ENCODE measurements at regions not wholly inside any gene's neighbourhood (a gene's known extent, or its start where the extent isn't known, plus 50 kb on each side); places are given as distances from the start of the nearest gene placed in this dataset.

DNA sequence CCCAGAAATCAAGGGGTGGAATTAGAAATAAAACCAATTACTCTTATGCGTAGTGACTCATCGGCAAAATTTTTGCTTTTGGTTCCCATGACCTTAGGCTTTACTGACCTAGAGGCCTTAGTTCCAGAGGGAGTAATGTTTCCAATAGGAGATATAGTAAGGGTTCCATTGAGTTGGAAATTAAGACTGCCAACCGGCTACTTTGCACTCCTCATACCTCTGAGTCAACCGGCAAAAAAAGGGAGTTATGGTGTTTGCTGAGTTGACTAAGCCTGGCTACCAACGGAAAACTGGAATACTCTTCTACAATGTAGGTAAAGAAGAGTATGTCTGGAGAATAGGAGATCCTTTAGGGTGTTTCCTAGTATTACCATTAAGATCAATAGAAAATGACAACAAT, 919.8 kb downstream of the CENPC start:
- Histone ChIP-seq H3K36me3 (replicated peaks in 1 of 2; ENCODE audit: control insufficient read depth in 1 of 2, insufficient read depth in 2 of 2, low read length in 2 of 2) (no peaks in the 10 kb centered on the region), H2AFZ (ENCODE audit: low read length) (no peak overlapping the region), H3K4me1 (ENCODE audit: insufficient read depth, low read length) (no peaks in the 10 kb centered on the region), H3K27me3 (ENCODE audit: control insufficient read depth in 1 of 2, insufficient read depth in 2 of 2, low read length in 2 of 2) (no peaks in the 10 kb centered on the region), H3K4me2 (ENCODE audit: low read depth, low read length) (no peak overlapping the region), H3K4me3 (replicated peaks in 1 of 3; ENCODE audit: insufficient read depth in 1 of 3, low read depth in 2 of 3, low read length in 3 of 3) (no peak overlapping the region), H3K9ac (ENCODE audit: insufficient read depth, low read depth, low read length) (no peak overlapping the region), H3K79me2 (ENCODE audit: insufficient read depth, low read length) (no peaks in the 10 kb centered on the region), H4K20me1 (ENCODE audit: insufficient read depth, low read length) (no peaks in the 10 kb centered on the region), H3K27ac (ENCODE audit: extremely low read length, insufficient read depth, low read length) (no peak overlapping the region), H3K9me3 (ENCODE audit: low read length) (peaks cover 21% of the 10 kb centered on the region; the same call in 1 of the 2 replicates)
- no peak for ATAC-seq
- no peak for FAIRE-seq
- ChIA-PET CTCF (ENCODE audit: low intra/inter-chr PET ratio, low total read pairs) (no interaction called here), POLR2A (no interaction called here)
- 29% methylated on average over 5 of the region's 5 CpGs for WGBS (ENCODE audit: low lambda C conversion rate)
- no TSS peak for BruUV-seq (replicated peaks)
- intact Hi-C loops (cut with micrococcal nuclease; ENCODE audit: unreplicated experiment), result no loop called here
- in situ Hi-C loops (cut with HindIII; ENCODE audit: extremely low pct_ligation_motif_present, low pct_unique_long_range_greater_than_20kb), result no loop called here
- no peak for DNase-seq (ENCODE audit: low spot score)
- TF ChIP-seq SMAD3 (CRISPR knock-in tag; IDR thresholded peaks at IDR 0.05) (no peak), KLF6 (CRISPR knock-in tag; IDR thresholded peaks at IDR 0.05) (no peak), EED (CRISPR knock-in tag; IDR thresholded peaks at IDR 0.05) (no peak), HCFC1 (IDR thresholded peaks at IDR 0.05; ENCODE audit: low read depth, low read length) (no peak), SOX13 (IDR thresholded peaks at IDR 0.05) (no peak), SOX13 (CRISPR knock-in tag; conservative IDR thresholded peaks at IDR 0.05 in 1 of 2, IDR thresholded peaks at IDR 0.05 in 1 of 2) (no peak), RBAK (CRISPR knock-in tag; IDR thresholded peaks at IDR 0.05) (no peak), KDM2A (CRISPR knock-in tag; IDR thresholded peaks at IDR 0.05; ENCODE audit: borderline replicate concordance, low read depth) (no peak), RORA (CRISPR knock-in tag; IDR thresholded peaks at IDR 0.05) (no peak)
- TF ChIP-seq, protein P1, sequence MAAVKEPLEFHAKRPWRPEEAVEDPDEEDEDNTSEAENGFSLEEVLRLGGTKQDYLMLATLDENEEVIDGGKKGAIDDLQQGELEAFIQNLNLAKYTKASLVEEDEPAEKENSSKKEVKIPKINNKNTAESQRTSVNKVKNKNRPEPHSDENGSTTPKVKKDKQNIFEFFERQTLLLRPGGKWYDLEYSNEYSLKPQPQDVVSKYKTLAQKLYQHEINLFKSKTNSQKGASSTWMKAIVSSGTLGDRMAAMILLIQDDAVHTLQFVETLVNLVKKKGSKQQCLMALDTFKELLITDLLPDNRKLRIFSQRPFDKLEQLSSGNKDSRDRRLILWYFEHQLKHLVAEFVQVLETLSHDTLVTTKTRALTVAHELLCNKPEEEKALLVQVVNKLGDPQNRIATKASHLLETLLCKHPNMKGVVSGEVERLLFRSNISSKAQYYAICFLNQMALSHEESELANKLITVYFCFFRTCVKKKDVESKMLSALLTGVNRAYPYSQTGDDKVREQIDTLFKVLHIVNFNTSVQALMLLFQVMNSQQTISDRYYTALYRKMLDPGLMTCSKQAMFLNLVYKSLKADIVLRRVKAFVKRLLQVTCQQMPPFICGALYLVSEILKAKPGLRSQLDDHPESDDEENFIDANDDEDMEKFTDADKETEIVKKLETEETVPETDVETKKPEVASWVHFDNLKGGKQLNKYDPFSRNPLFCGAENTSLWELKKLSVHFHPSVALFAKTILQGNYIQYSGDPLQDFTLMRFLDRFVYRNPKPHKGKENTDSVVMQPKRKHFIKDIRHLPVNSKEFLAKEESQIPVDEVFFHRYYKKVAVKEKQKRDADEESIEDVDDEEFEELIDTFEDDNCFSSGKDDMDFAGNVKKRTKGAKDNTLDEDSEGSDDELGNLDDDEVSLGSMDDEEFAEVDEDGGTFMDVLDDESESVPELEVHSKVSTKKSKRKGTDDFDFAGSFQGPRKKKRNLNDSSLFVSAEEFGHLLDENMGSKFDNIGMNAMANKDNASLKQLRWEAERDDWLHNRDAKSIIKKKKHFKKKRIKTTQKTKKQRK (IDR thresholded peaks at IDR 0.05; ENCODE audit: low read length), result no peak
- TF ChIP-seq, protein P2, sequence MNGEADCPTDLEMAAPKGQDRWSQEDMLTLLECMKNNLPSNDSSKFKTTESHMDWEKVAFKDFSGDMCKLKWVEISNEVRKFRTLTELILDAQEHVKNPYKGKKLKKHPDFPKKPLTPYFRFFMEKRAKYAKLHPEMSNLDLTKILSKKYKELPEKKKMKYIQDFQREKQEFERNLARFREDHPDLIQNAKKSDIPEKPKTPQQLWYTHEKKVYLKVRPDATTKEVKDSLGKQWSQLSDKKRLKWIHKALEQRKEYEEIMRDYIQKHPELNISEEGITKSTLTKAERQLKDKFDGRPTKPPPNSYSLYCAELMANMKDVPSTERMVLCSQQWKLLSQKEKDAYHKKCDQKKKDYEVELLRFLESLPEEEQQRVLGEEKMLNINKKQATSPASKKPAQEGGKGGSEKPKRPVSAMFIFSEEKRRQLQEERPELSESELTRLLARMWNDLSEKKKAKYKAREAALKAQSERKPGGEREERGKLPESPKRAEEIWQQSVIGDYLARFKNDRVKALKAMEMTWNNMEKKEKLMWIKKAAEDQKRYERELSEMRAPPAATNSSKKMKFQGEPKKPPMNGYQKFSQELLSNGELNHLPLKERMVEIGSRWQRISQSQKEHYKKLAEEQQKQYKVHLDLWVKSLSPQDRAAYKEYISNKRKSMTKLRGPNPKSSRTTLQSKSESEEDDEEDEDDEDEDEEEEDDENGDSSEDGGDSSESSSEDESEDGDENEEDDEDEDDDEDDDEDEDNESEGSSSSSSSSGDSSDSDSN (CRISPR knock-in tag; IDR thresholded peaks at IDR 0.05), result no peak
- TF ChIP-seq, protein P3, sequence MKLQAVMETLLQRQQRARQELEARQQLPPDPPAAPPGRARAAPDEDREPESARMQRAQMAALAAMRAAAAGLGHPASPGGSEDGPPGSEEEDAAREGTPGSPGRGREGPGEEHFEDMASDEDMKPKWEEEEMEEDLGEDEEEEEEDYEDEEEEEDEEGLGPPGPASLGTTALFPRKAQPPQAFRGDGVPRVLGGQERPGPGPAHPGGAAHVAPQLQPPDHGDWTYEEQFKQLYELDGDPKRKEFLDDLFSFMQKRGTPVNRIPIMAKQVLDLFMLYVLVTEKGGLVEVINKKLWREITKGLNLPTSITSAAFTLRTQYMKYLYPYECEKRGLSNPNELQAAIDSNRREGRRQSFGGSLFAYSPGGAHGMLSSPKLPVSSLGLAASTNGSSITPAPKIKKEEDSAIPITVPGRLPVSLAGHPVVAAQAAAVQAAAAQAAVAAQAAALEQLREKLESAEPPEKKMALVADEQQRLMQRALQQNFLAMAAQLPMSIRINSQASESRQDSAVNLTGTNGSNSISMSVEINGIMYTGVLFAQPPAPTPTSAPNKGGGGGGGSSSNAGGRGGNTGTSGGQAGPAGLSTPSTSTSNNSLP (IDR thresholded peaks at IDR 0.05; ENCODE audit: low read depth, low read length), result no peak
- TF ChIP-seq, protein P4, sequence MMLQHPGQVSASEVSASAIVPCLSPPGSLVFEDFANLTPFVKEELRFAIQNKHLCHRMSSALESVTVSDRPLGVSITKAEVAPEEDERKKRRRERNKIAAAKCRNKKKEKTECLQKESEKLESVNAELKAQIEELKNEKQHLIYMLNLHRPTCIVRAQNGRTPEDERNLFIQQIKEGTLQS (CRISPR knock-in tag; IDR thresholded peaks at IDR 0.05), result no peak

All from HepG2 (cell line).